Naive thymus-derived CD4-positive, alpha-beta T cell (primary cell): ENCODE measurements at regions not wholly inside any gene's neighbourhood (a gene's known extent, or its start where the extent isn't known, plus 50 kb on each side); places are given as distances from the start of the nearest gene placed in this dataset.
A peak's percentile ranks its signal among the peaks of the same experiment; 100 is the strongest.

ENCODE experiments used
- ATAC-seq: fragments of 150-1000 bp; cut with Tn5 transposase; 2 replicates; pipeline ENCODE4 v1.10.0; 2021; ENCODE audit warnings: mild to moderate bottlenecking, moderate library complexity
- CTCF ChIA-PET: fragments of 350-600 bp; sonication (Branson Sonifier 250); formaldehyde crosslinking; loops from one replicate; lab custom pipeline; 2021; ENCODE audit warnings: antibody characterized with exemption; lab: Charles Lee
- POLR2A ChIA-PET: fragments of 350-600 bp; sonication (Branson Sonifier 250); formaldehyde crosslinking; loops from one replicate; lab custom pipeline; 2021; ENCODE audit warnings: antibody characterized with exemption, inconsistent platforms; lab: Charles Lee
- DNase-seq, 9 donors: peaks; one replicate each; pipeline versions ENCODE4 v3.0.0 to v3.0.0-alpha.2; 2020 to 2022; ENCODE audit warnings: mixed read lengths in 1 of 9
- H3K27ac ChIP-seq: one replicate; pipeline ENCODE4 v1.7.0; 2013; ENCODE audit warnings: mild to moderate bottlenecking, low read depth, low read length, moderate library complexity
- H3K27me3 ChIP-seq, 2 donors: one replicate each; pipeline ENCODE4 v1.7.0; 2013; ENCODE audit warnings: low read length in 2 of 2, mild to moderate bottlenecking in 2 of 2, moderate library complexity in 2 of 2; ENCODE audit not compliant: control insufficient read depth in 2 of 2, insufficient read depth in 2 of 2
- H3K36me3 ChIP-seq, 3 experiments: 1 replicate in 2 of 3; 2 replicates in 1 of 3; pipeline ENCODE4 v1.7.0; 2013; ENCODE audit warnings: low read length in 3 of 3, mild to moderate bottlenecking in 3 of 3, moderate library complexity in 1 of 3; ENCODE audit not compliant: insufficient read depth in 3 of 3, control insufficient read depth in 2 of 3
- H3K4me1 ChIP-seq, 2 donors: one replicate each; pipeline ENCODE4 v1.7.0; 2013; ENCODE audit warnings: low read length in 2 of 2, mild to moderate bottlenecking in 2 of 2, moderate library complexity in 1 of 2; ENCODE audit not compliant: control insufficient read depth in 2 of 2, insufficient read depth in 2 of 2
- H3K4me3 ChIP-seq: 2 replicates; pipeline ENCODE4 v1.7.0; 2013; ENCODE audit warnings: mild to moderate bottlenecking, low read length
- H3K9me3 ChIP-seq, 3 experiments: 1 replicate in 2 of 3; 2 replicates in 1 of 3; pipeline ENCODE4 v1.7.0; 2013; ENCODE audit warnings: low read length in 3 of 3; ENCODE audit not compliant: control insufficient read depth in 2 of 3
- H3K27ac Mint-ChIP-seq, 9 donors: one replicate each; pipeline ENCODE4 v1.8.0; 2020 to 2022; ENCODE audit warnings: mixed read lengths in 9 of 9, mild to moderate bottlenecking in 8 of 9, moderate library complexity in 5 of 9, inconsistent platforms in 2 of 9
- H3K27me3 Mint-ChIP-seq, 5 donors: one replicate each; pipeline ENCODE4 v1.8.0; 2021 to 2022; ENCODE audit warnings: mixed read lengths in 5 of 5, mild to moderate bottlenecking in 1 of 5
- H3K36me3 Mint-ChIP-seq, 5 donors: one replicate each; pipeline ENCODE4 v1.8.0; 2020 to 2022; ENCODE audit warnings: mixed read lengths in 5 of 5, mild to moderate bottlenecking in 3 of 5, inconsistent platforms in 1 of 5
- H3K4me1 Mint-ChIP-seq, 7 donors: one replicate each; pipeline ENCODE4 v1.8.0; 2020 to 2022; ENCODE audit warnings: mixed read lengths in 7 of 7, mild to moderate bottlenecking in 3 of 7, inconsistent platforms in 1 of 7
- H3K4me3 Mint-ChIP-seq, 10 donors: one replicate each; pipeline ENCODE4 v1.8.0; 2020 to 2022; ENCODE audit warnings: mild to moderate bottlenecking in 10 of 10, mixed read lengths in 10 of 10, moderate library complexity in 6 of 10, inconsistent platforms in 2 of 10
- H3K9me3 Mint-ChIP-seq, 11 donors: one replicate each; pipeline ENCODE4 v1.8.0; 2020 to 2022; ENCODE audit warnings: mixed read lengths in 11 of 11, mild to moderate bottlenecking in 4 of 11, inconsistent platforms in 1 of 11, moderate library complexity in 1 of 11
- intact Hi-C, 2 donors: fragments of 100-400 bp; cut with micrococcal nuclease; formaldehyde crosslinking; loops; one replicate each; pipeline ENCODE4 v1.15.1; 2023

DNA sequence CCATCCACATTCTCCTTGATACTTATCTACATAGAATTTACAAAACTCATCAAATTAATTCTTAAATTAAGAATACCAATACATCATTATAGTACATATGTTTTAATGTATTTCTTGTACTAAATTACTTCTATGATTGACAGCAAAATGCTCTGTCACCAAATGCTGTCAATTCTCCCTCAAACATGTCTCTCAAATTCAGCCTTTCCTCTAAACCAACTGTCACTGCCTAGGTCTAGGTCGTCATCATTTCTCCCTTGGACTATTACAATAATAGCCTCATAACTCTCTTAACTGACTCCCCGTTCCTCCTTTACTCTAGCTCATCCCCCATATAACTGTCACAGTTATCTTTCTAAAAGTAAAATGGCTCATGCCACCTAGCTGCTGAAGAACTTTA is 279.7 kb upstream of the FSTL5 start:
- Mint-ChIP-seq H3K4me3 (no peak overlapping the region), H3K27me3 (no peaks in the 10 kb centered on the region), H3K4me1 (no peaks in the 10 kb centered on the region), H3K27ac (no peak overlapping the region), H3K9me3 (peaks cover 0 to 4% (median 0%) of the 10 kb centered on the region in 11 donors), H3K36me3 (no peaks in the 10 kb centered on the region)
- DNase-seq, result no peak
- intact Hi-C loops, result no loop called here
- H3K4me1 ChIP-seq, result no peaks in the 10 kb centered on the region
- H3K4me3 ChIP-seq, result no peak overlapping the region
- CTCF ChIA-PET, result no interaction called here
- no peaks in the 10 kb centered on the region for H3K27me3 ChIP-seq
- H3K27ac ChIP-seq, result no peak overlapping the region
- ATAC-seq, result no peak
- no peaks in the 10 kb centered on the region for H3K36me3 ChIP-seq
- POLR2A ChIA-PET, result no interaction called here
- no peaks in the 10 kb centered on the region for H3K9me3 ChIP-seq

DNA sequence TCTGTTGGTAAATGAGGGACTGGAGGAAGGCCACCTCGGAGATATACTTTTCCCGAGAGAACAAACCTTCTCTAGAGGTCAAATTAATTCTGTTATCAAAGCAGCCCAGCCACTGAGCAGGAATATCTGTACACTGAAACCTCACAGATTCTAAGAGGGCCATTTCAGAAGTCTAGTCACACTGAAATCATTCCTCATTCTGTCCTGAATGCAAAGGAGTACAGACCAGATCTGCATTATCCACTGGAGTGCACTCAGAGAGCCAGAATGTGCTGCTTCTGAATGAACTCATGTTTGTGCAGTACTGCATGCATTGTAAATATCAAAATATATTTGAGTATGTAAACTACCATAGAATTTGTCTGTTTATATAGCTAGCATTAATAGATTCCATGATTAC is 278.3 kb upstream of the FSTL5 start:
- H3K4me3 ChIP-seq, result no peak overlapping the region
- ChIA-PET POLR2A (no interaction called here), CTCF (no interaction called here)
- H3K27me3 Mint-ChIP-seq, result no peaks in the 10 kb centered on the region
- no peaks in the 10 kb centered on the region for H3K4me1 Mint-ChIP-seq
- H3K36me3 ChIP-seq, result no peaks in the 10 kb centered on the region
- no peak overlapping the region for H3K27ac Mint-ChIP-seq
- no peak overlapping the region for H3K4me3 Mint-ChIP-seq
- intact Hi-C loops, result no loop called here
- ATAC-seq (no peak), DNase-seq (no peak)
- H3K27me3 ChIP-seq, result no peaks in the 10 kb centered on the region
- no peak overlapping the region for H3K27ac ChIP-seq
- H3K36me3 Mint-ChIP-seq, result no peaks in the 10 kb centered on the region
- H3K9me3 ChIP-seq, result no peaks in the 10 kb centered on the region
- H3K4me1 ChIP-seq, result no peaks in the 10 kb centered on the region
- H3K9me3 Mint-ChIP-seq, result peaks cover 0 to 11% (median 0%) of the 10 kb centered on the region in 11 donors

DNA sequence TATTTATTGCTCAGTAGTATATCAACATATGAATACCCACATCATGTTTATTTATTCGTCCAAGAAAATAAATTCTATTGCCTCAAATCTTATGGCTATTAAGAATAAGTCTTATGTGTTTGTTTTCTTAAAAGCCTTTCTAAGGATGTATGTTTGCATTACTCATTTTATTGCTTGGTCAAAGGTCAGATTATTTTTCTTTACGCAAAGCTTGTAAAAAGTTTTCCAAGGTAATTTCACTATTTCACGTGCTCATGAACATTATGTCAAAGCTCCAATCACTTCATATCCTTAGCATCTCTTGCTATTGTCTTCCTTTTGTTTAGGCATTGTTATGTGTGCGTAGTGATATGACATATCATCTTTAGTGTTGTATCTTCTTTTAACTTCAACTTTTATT is 258.5 kb upstream of the FSTL5 start:
- intact Hi-C loops, result no loop called here
- no peaks in the 10 kb centered on the region for H3K9me3 ChIP-seq
- ChIA-PET CTCF (no interaction called here), POLR2A (no interaction called here)
- Mint-ChIP-seq H3K4me1 (no peaks in the 10 kb centered on the region), H3K36me3 (no peaks in the 10 kb centered on the region), H3K4me3 (no peak overlapping the region), H3K27ac (no peak overlapping the region), H3K9me3 (peaks cover 0 to 11% (median 0%) of the 10 kb centered on the region in 11 donors), H3K27me3 (no peaks in the 10 kb centered on the region)
- ATAC-seq, result no peak
- no peaks in the 10 kb centered on the region for H3K4me1 ChIP-seq
- no peak overlapping the region for H3K4me3 ChIP-seq
- no peak for DNase-seq
- H3K27ac ChIP-seq, result no peak overlapping the region
- H3K36me3 ChIP-seq, result no peaks in the 10 kb centered on the region
- no peaks in the 10 kb centered on the region for H3K27me3 ChIP-seq

DNA sequence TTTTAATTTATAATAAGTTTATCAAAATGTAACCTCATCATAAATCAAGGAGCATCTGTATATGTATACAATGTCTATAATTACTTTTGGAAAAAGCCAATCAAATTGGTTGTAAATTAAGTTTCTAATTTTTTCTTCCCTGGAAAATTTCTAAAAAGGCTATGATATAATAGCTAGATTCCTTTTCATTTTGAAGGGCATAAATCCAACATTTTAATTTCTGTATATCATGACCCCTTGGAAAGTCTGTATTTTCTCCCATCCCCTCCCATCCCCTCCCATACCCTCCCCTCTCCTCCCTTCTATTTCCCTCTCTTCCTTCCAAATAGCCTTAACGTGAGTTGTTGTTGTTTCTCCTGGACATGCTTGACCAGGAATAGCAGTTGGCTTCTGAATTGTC is 247.1 kb upstream of the FSTL5 start:
- no peaks in the 10 kb centered on the region for H3K4me1 Mint-ChIP-seq
- H3K27me3 ChIP-seq, result no peaks in the 10 kb centered on the region
- no peak for ATAC-seq
- no peaks in the 10 kb centered on the region for H3K36me3 ChIP-seq
- no peaks in the 10 kb centered on the region for H3K9me3 ChIP-seq
- intact Hi-C loops, result no loop called here
- no peak overlapping the region for H3K27ac Mint-ChIP-seq
- H3K4me3 ChIP-seq, result no peak overlapping the region
- H3K9me3 Mint-ChIP-seq, result peaks cover 0 to 7% (median 0%) of the 10 kb centered on the region in 11 donors
- H3K4me1 ChIP-seq, result no peaks in the 10 kb centered on the region
- ChIA-PET CTCF (no interaction called here), POLR2A (no interaction called here)
- H3K36me3 Mint-ChIP-seq, result no peaks in the 10 kb centered on the region
- H3K27me3 Mint-ChIP-seq, result no peaks in the 10 kb centered on the region
- no peak overlapping the region for H3K27ac ChIP-seq
- no peak for DNase-seq
- H3K4me3 Mint-ChIP-seq, result no peak overlapping the region

- Mint-ChIP-seq H3K27me3 (no peaks in the 10 kb centered on the region), H3K4me3 (no peak overlapping the region), H3K36me3 (no peaks in the 10 kb centered on the region), H3K4me1 (no peaks in the 10 kb centered on the region), H3K9me3 (peaks cover 0 to 7% (median 0%) of the 10 kb centered on the region in 11 donors), H3K27ac (no peak overlapping the region)
- POLR2A ChIA-PET, result no interaction called here
- Histone ChIP-seq H3K36me3 (no peaks in the 10 kb centered on the region), H3K4me3 (no peak overlapping the region), H3K27ac (no peak overlapping the region), H3K9me3 (no peaks in the 10 kb centered on the region), H3K4me1 (no peaks in the 10 kb centered on the region), H3K27me3 (no peaks in the 10 kb centered on the region)
- intact Hi-C loops, result no loop called here
- no peak for DNase-seq
- CTCF ChIA-PET, result no interaction called here
- ATAC-seq, result peak; percentile 20
Observed at GRCh38 chr4:162409048-162409447, 245.2 kb upstream of the FSTL5 start.

DNA sequence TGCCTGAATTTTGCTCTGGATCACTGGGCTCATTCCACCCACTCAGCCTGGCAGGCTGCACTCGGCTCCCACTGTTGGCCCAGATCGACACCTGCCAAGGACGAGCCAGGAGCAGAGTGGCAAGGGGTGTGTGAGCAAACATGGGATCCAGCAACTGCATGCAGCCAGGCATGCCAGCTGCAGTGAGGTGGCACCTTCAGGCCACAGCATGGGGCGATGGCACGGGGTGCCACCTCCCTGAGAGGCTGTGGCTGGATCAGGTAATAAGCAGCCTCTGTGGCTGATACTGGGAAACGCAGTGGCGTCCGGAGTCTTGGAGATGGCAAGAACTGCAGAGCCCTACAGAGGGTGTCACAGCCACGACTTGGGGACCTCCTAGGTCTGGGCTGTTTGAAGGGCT is 244.5 kb upstream of the FSTL5 start:
- Mint-ChIP-seq H3K27me3 (no peaks in the 10 kb centered on the region), H3K4me3 (no peak overlapping the region), H3K9me3 (peaks cover 0 to 7% (median 0%) of the 10 kb centered on the region in 11 donors), H3K27ac (no peak overlapping the region), H3K36me3 (no peaks in the 10 kb centered on the region), H3K4me1 (no peaks in the 10 kb centered on the region)
- H3K9me3 ChIP-seq, result no peaks in the 10 kb centered on the region
- DNase-seq, result no peak
- no peak overlapping the region for H3K4me3 ChIP-seq
- intact Hi-C loops, result no loop called here
- H3K4me1 ChIP-seq, result no peaks in the 10 kb centered on the region
- no peaks in the 10 kb centered on the region for H3K36me3 ChIP-seq
- peak; percentile 29 for ATAC-seq
- CTCF ChIA-PET, result no interaction called here
- H3K27ac ChIP-seq, result no peak overlapping the region
- POLR2A ChIA-PET, result no interaction called here
- H3K27me3 ChIP-seq, result no peaks in the 10 kb centered on the region

GRCh38 chr4:162406637-162407365 is 243.0 kb upstream of the FSTL5 start:
- Histone ChIP-seq H3K27me3 (no peaks in the 10 kb centered on the region), H3K9me3 (no peaks in the 10 kb centered on the region), H3K4me3 (no peak overlapping the region), H3K36me3 (no peaks in the 10 kb centered on the region), H3K27ac (no peak overlapping the region), H3K4me1 (no peaks in the 10 kb centered on the region)
- no peak overlapping the region for H3K27ac Mint-ChIP-seq
- H3K9me3 Mint-ChIP-seq, result peaks cover 0 to 7% (median 0%) of the 10 kb centered on the region in 11 donors
- ChIA-PET CTCF (no interaction called here), POLR2A (no interaction called here)
- no peaks in the 10 kb centered on the region for H3K4me1 Mint-ChIP-seq
- DNase-seq, result no peak
- no peaks in the 10 kb centered on the region for H3K27me3 Mint-ChIP-seq
- no peak overlapping the region for H3K4me3 Mint-ChIP-seq
- ATAC-seq, result no peak
- no peaks in the 10 kb centered on the region for H3K36me3 Mint-ChIP-seq
- intact Hi-C loops, result no loop called here
